ENCODE measurements at regions not wholly inside any gene's neighbourhood (a gene's known extent, or its start where the extent isn't known, plus 50 kb on each side); places are given as distances from the start of the nearest gene placed in this dataset.

GRCh38 chr6:144390886-144391285, 105.8 kb downstream of the UTRN start:
- Mint-ChIP-seq H3K4me1 (ENCODE audit: low read depth) (peaks cover 35% of the 10 kb centered on the region), H3K27ac (no peak overlapping the region), H3K9me3 (no peaks in the 10 kb centered on the region), H3K36me3 (ENCODE audit: low read depth) (peaks cover 7% of the 10 kb centered on the region; the same call in 1 of the 2 replicates), H3K27me3 (ENCODE audit: insufficient read depth) (no peaks in the 10 kb centered on the region), H3K4me3 (no peak overlapping the region)
- TF ChIP-seq CTCF (IDR thresholded peaks at IDR 0.05) = no peak
- no peak for DNase-seq

- Mint-ChIP-seq H3K9me3 (peaks cover 1% of the 10 kb centered on the region; the same call in 1 of the 2 replicates), H3K4me1 (ENCODE audit: low read depth) (peaks cover 37% of the 10 kb centered on the region), H3K4me3 (no peak overlapping the region), H3K27me3 (ENCODE audit: insufficient read depth) (no peaks in the 10 kb centered on the region), H3K36me3 (ENCODE audit: low read depth) (peaks cover 18% of the 10 kb centered on the region), H3K27ac (no peak overlapping the region)
- no peak for DNase-seq
- no peak for TF ChIP-seq CTCF (IDR thresholded peaks at IDR 0.05)
These were observed 107.4 kb downstream of the UTRN start for GRCh38 chr6:144392536-144392935.

- Mint-ChIP-seq H3K27me3 (ENCODE audit: insufficient read depth) (no peaks in the 10 kb centered on the region), H3K9me3 (peaks cover 10% of the 10 kb centered on the region), H3K36me3 (ENCODE audit: low read depth) (peaks cover 28% of the 10 kb centered on the region), H3K4me1 (ENCODE audit: low read depth) (peaks cover 39% of the 10 kb centered on the region), H3K27ac (no peak overlapping the region), H3K4me3 (no peak overlapping the region)
- TF ChIP-seq CTCF (IDR thresholded peaks at IDR 0.05) = no peak
- no peak for DNase-seq
These were observed 109.1 kb downstream of the UTRN start for GRCh38 chr6:144394210-144394609.

GRCh38 chr6:144395014-144395413, 109.9 kb downstream of the UTRN start:
- Mint-ChIP-seq H3K9me3 (peaks cover 10% of the 10 kb centered on the region), H3K4me3 (no peak overlapping the region), H3K27ac (no peak overlapping the region), H3K4me1 (ENCODE audit: low read depth) (peaks cover 46% of the 10 kb centered on the region), H3K36me3 (ENCODE audit: low read depth) (peaks cover 34% of the 10 kb centered on the region), H3K27me3 (ENCODE audit: insufficient read depth) (no peaks in the 10 kb centered on the region)
- no peak for TF ChIP-seq CTCF (IDR thresholded peaks at IDR 0.05)
- DNase-seq = no peak

DNA sequence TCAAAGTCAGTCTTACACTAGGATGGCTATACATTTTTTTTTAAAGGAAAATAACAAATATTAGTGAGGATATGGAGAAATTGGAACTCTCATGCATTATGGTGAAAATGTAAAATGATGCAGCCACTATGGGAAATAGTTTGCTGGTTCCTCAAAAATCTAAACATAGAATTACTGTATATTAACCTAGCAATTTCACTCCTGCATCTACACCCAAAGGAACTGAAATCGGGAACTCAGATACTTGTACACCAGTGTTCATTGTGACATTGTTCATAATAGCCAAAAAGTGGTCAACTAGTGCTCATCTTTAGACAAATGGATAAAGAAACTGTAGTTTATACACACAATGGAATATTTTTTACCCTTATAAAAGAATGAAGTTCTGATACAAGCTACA, 110.7 kb downstream of the UTRN start:
- H3K4me3 Mint-ChIP-seq = no peak overlapping the region
- no peak for DNase-seq
- peaks cover 38% of the 10 kb centered on the region for H3K4me1 Mint-ChIP-seq (ENCODE audit: low read depth)
- H3K27ac Mint-ChIP-seq = no peak overlapping the region
- H3K27me3 Mint-ChIP-seq (ENCODE audit: insufficient read depth) = no peaks in the 10 kb centered on the region
- no peak for TF ChIP-seq CTCF (IDR thresholded peaks at IDR 0.05)
- H3K9me3 Mint-ChIP-seq = peaks cover 10% of the 10 kb centered on the region
- H3K36me3 Mint-ChIP-seq (ENCODE audit: low read depth) = peaks cover 34% of the 10 kb centered on the region

DNA sequence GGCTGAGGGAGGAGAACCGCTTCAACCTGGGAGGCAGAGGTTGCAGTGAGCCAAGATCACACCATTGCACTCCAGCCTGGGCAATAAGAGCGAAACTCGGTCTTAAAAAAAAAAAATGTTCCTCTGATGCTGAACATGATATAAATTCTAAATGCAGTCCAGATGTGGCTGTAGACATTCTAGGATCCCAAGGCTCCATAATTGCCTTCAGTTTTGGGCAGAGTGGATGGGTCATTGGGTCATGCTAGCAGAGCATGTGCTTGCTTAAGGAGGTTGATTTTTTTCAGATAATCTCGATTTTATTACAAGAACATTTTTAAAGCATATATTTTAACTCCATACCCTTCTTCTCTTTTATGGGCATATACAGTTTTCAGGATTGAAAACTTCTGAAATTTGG, 112.0 kb downstream of the UTRN start:
- peaks cover 10% of the 10 kb centered on the region for H3K9me3 Mint-ChIP-seq
- H3K36me3 Mint-ChIP-seq (ENCODE audit: low read depth) = peaks cover 41% of the 10 kb centered on the region
- no peaks in the 10 kb centered on the region for H3K27me3 Mint-ChIP-seq (ENCODE audit: insufficient read depth)
- no peak overlapping the region for H3K27ac Mint-ChIP-seq
- peaks cover 33% of the 10 kb centered on the region for H3K4me1 Mint-ChIP-seq (ENCODE audit: low read depth)
- TF ChIP-seq CTCF (IDR thresholded peaks at IDR 0.05) = no peak
- H3K4me3 Mint-ChIP-seq = no peak overlapping the region
- no peak for DNase-seq

Data from HFFc6 (cell line).